GM21576 (cell line): ENCODE measurements at regions not wholly inside any gene's neighbourhood (a gene's known extent, or its start where the extent isn't known, plus 50 kb on each side); places are given as distances from the start of the nearest gene placed in this dataset.
"Not testable (repeated sequence)": the region's sequence is repeated elsewhere in the genome, so short reads cannot be mapped to it uniquely, and the experiment has no call there.

ENCODE experiments used
- ATAC-seq: cut with Tn5 transposase; IDR thresholded peaks from one replicate; pipeline ENCODE4 v1.9.1; 2021; ENCODE audit warnings: mild to moderate bottlenecking, moderate library complexity; ENCODE audit not compliant: unreplicated experiment

- ATAC-seq: no peak
These were observed 58.0 kb upstream of the EFCAB3 start for GRCh38 chr17:62322313-62322712.

GRCh38 chr17:62321451-62321850 is 58.9 kb upstream of the EFCAB3 start:
- ATAC-seq: no peak

GRCh38 chr17:62319846-62320245 is 60.5 kb upstream of the EFCAB3 start:
- no peak for ATAC-seq

- ATAC-seq: no peak
These were observed 71.0 kb upstream of the EFCAB3 start for GRCh38 chr17:62309396-62309795.

GRCh38 chr17:62307196-62307595 is 73.2 kb upstream of the EFCAB3 start:
- ATAC-seq: no peak

GRCh38 chr17:62303476-62303875 is 76.9 kb upstream of the EFCAB3 start:
- no peak for ATAC-seq

GRCh38 chr17:62300697-62301096 is 79.7 kb upstream of the EFCAB3 start:
- ATAC-seq: no peak

GRCh38 chr17:62275290-62275689 is 105.1 kb upstream of the EFCAB3 start:
- not testable (repeated sequence) for ATAC-seq

- ATAC-seq: not testable (repeated sequence)
These were observed 112.0 kb upstream of the EFCAB3 start for GRCh38 chr17:62268361-62268760.

- ATAC-seq: not testable (repeated sequence)
These were observed 115.4 kb upstream of the EFCAB3 start for GRCh38 chr17:62264974-62265373.

GRCh38 chr17:62255791-62256190 is 124.6 kb upstream of the EFCAB3 start:
- ATAC-seq: not testable (repeated sequence)

GRCh38 chr17:62242076-62242475 is 138.3 kb upstream of the EFCAB3 start:
- ATAC-seq: not testable (repeated sequence)

- ATAC-seq: not testable (repeated sequence)
These were observed 140.8 kb upstream of the EFCAB3 start for GRCh38 chr17:62239569-62239968.

- ATAC-seq: not testable (repeated sequence)
These were observed 141.6 kb upstream of the EFCAB3 start for GRCh38 chr17:62238551-62239338.

- not testable (repeated sequence) for ATAC-seq
These were observed 146.4 kb upstream of the EFCAB3 start for GRCh38 chr17:62233822-62234481.

GRCh38 chr17:62231293-62231692 is 149.1 kb upstream of the EFCAB3 start:
- ATAC-seq: not testable (repeated sequence)

GRCh38 chr17:62226610-62227240 is 153.6 kb upstream of the EFCAB3 start:
- not testable (repeated sequence) for ATAC-seq

GRCh38 chr17:62223585-62223984 is 156.8 kb upstream of the EFCAB3 start:
- ATAC-seq: not testable (repeated sequence)

- no peak for ATAC-seq
These were observed 154.3 kb upstream of the MED13 start for GRCh38 chr17:62219221-62219899.

- no peak for ATAC-seq
These were observed 151.8 kb upstream of the MED13 start for GRCh38 chr17:62216847-62217246.

- ATAC-seq: not testable (repeated sequence)
These were observed 150.8 kb upstream of the MED13 start for GRCh38 chr17:62215891-62216290.
